Pancreas (tissue), 10 donors: ENCODE measurements at regions not wholly inside any gene's neighbourhood (a gene's known extent, or its start where the extent isn't known, plus 50 kb on each side); places are given as distances from the start of the nearest gene placed in this dataset.

Source experiments
- ATAC-seq, 4 donors: fragments of 200-7000 bp; cut with Tn5 transposase; one replicate each; pipeline versions ENCODE4 v1.8.0 to v1.9.1; 2020; ENCODE audit warnings: mild to moderate bottlenecking in 4 of 4, moderate library complexity in 4 of 4
- DNase-seq, 6 donors: peaks; one replicate each; pipeline ENCODE4 v3.0.0-alpha.2; 2020
- FAIRE-seq: peaks from 2 replicates; lab custom pipeline; 2012; peaks lifted over from hg19 to GRCh38; lab: Jason Lieb, UNC
- H3K27ac ChIP-seq, 4 donors: fragments of 200-600 bp; sonication (generic); 1 replicate in 3 of 4; 2 replicates in 1 of 4; pipeline versions ENCODE4 v1.5.0 to v1.8.0; 2020
- H3K27me3 ChIP-seq, 4 donors: fragments of 200-600 bp; one replicate each; pipeline ENCODE4 v1.8.0; 2021
- H3K36me3 ChIP-seq, 3 donors: fragments of 200-600 bp; sonication (generic) in 1 of 3; one replicate each; pipeline versions ENCODE4 v1.5.0 to v1.8.0; 2020 to 2021
- H3K4me1 ChIP-seq, 3 donors: fragments of 200-600 bp; one replicate each; pipeline ENCODE4 v1.8.0; 2021
- H3K4me3 ChIP-seq, 4 donors: fragments of 200-600 bp; sonication (generic) in 2 of 4; one replicate each; pipeline versions ENCODE4 v1.5.0 to v1.8.0; 2020 to 2021
- H3K9me3 ChIP-seq, 4 donors: fragments of 200-600 bp; one replicate each; pipeline ENCODE4 v1.8.0; 2021
- CTCF ChIP-seq, 4 donors: fragments of 200-600 bp; sonication (generic) in 3 of 4; IDR thresholded peaks; one replicate each; pipeline versions ENCODE4 v1.5.0 to v1.8.0; 2021; ENCODE audit warnings: antibody characterized with exemption in 4 of 4
- WGBS, 2 donors: extraction: QIAGEN DNeasy Blood & Tissue Kit; methylation state at CpG; one replicate each; pipeline ENCODE4 v1.1.7; 2013; 5-methylcytosine and 5-hydroxymethylcytosine counted together
- intact Hi-C, 3 donors: fragments of 100-400 bp; cut with DNase I; formaldehyde crosslinking; loops; one replicate each; pipeline versions ENCODE4 v1.11.1 to v1.14.2; 2022
- donor health status: healthy with polysubstance abuse.
- donor health status: DM: no; HTN: no; CAD: no; lungs with moderate emphysema.
- donor health status: DM: no; HTN: no; CAD: no.
- donor health status: control.
- donor health status: control.
- donor health status: Bipolar disorder and iron deficiency.
- donor health status: DM: yes; HTN: yes; CAD: no.
- donor health status: DM: no; HTN: no; CAD: no.
- donor health status: DM: no; HTN: no; CAD: no.
- donor health status: DM: yes; HTN: yes; CAD: no.

- Histone ChIP-seq H3K9me3 (no peaks in the 10 kb centered on the region), H3K4me1 (no peaks in the 10 kb centered on the region), H3K4me3 (no peak overlapping the region), H3K27ac (no peak overlapping the region), H3K27me3 (no peaks in the 10 kb centered on the region), H3K36me3 (no peaks in the 10 kb centered on the region)
- no peak for TF ChIP-seq CTCF (IDR thresholded peaks at IDR 0.05)
- intact Hi-C loops, result no loop called here
- FAIRE-seq (no peak), DNase-seq (no peak), ATAC-seq (no peak)
- 49 to 56% methylated on average over 3 of the region's 3 CpGs for WGBS, 2 donors
These were observed 241.8 kb upstream of the PREP start for GRCh38 chr6:105644691-105645090.

GRCh38 chr6:105644073-105644489 is 241.2 kb upstream of the PREP start:
- H3K27me3 ChIP-seq, result no peaks in the 10 kb centered on the region
- H3K4me3 ChIP-seq, result no peak overlapping the region
- no peaks in the 10 kb centered on the region for H3K4me1 ChIP-seq
- no peaks in the 10 kb centered on the region for H3K9me3 ChIP-seq
- TF ChIP-seq CTCF (IDR thresholded peaks at IDR 0.05), result no peak
- ATAC-seq (no peak), DNase-seq (no peak), FAIRE-seq (no peak)
- intact Hi-C loops, result no loop called here
- no peak overlapping the region for H3K27ac ChIP-seq
- H3K36me3 ChIP-seq, result no peaks in the 10 kb centered on the region
- WGBS, 2 donors, result 70 to 78% methylated on average over 2 of the region's 2 CpGs

GRCh38 chr6:105642708-105643107 is 239.8 kb upstream of the PREP start:
- DNase-seq (no peak), ATAC-seq (no peak), FAIRE-seq (no peak)
- intact Hi-C loops, result no loop called here
- H3K27me3 ChIP-seq, result no peaks in the 10 kb centered on the region
- TF ChIP-seq CTCF (IDR thresholded peaks at IDR 0.05), result no peak
- H3K36me3 ChIP-seq, result no peaks in the 10 kb centered on the region
- no peak overlapping the region for H3K27ac ChIP-seq
- H3K4me1 ChIP-seq, result no peaks in the 10 kb centered on the region
- no peaks in the 10 kb centered on the region for H3K9me3 ChIP-seq
- no peak overlapping the region for H3K4me3 ChIP-seq
- 70 to 76% methylated on average over 4 of the region's 4 CpGs for WGBS, 2 donors

GRCh38 chr6:105641504-105641903 is 238.6 kb upstream of the PREP start:
- FAIRE-seq, result no peak

GRCh38 chr6:105639124-105639523 is 236.2 kb upstream of the PREP start:
- Histone ChIP-seq H3K9me3 (no peaks in the 10 kb centered on the region), H3K27ac (no peak overlapping the region), H3K27me3 (no peaks in the 10 kb centered on the region), H3K36me3 (no peaks in the 10 kb centered on the region), H3K4me1 (no peaks in the 10 kb centered on the region), H3K4me3 (no peak overlapping the region)
- no peak for TF ChIP-seq CTCF (IDR thresholded peaks at IDR 0.05)
- intact Hi-C loops, result no loop called here
- FAIRE-seq, result no peak
- WGBS, 2 donors, result 88 to 92% methylated on average over 2 of the region's 2 CpGs
- ATAC-seq, result no peak
- no peak for DNase-seq

More at GRCh38 chr6:105641504-105641903, 238.6 kb upstream of the PREP start:
- Histone ChIP-seq H3K27ac (no peak overlapping the region), H3K27me3 (no peaks in the 10 kb centered on the region), H3K4me3 (no peak overlapping the region), H3K4me1 (no peaks in the 10 kb centered on the region), H3K36me3 (no peaks in the 10 kb centered on the region), H3K9me3 (no peaks in the 10 kb centered on the region)
- 63 to 73% methylated on average over 1 of the region's 1 CpG for WGBS, 2 donors
- TF ChIP-seq CTCF (IDR thresholded peaks at IDR 0.05), result no peak
- no peak for DNase-seq
- ATAC-seq, result no peak
- intact Hi-C loops, result no loop called here
